Keratinocyte (primary cell): ENCODE measurements at regions not wholly inside any gene's neighbourhood (a gene's known extent, or its start where the extent isn't known, plus 50 kb on each side); places are given as distances from the start of the nearest gene placed in this dataset.

Experiments
- DNase-seq: peaks from one replicate; pipeline ENCODE4 v3.0.0-alpha.2; 2011; ENCODE audit warnings: low read depth, missing footprints, low spot score
- FAIRE-seq: peaks from 2 replicates; lab custom pipeline; 2011; peaks lifted over from hg19 to GRCh38; lab: Jason Lieb, UNC
- H2AFZ ChIP-seq: 2 replicates; pipeline ENCODE4 v1.6.0; 2012; ENCODE audit warnings: low read length, control low read depth, inconsistent platforms; ENCODE audit not compliant: control insufficient read depth
- H3K27ac ChIP-seq: 2 replicates; pipeline ENCODE4 v1.5.1; 2011; ENCODE audit warnings: low read length; ENCODE audit not compliant: control insufficient read depth, insufficient read depth
- H3K27me3 ChIP-seq: 3 replicates; pipeline ENCODE4 v1.6.0; 2011; ENCODE audit warnings: low read length; ENCODE audit not compliant: control insufficient read depth, insufficient read depth; ENCODE audit errors: extremely low read depth
- H3K36me3 ChIP-seq, 2 experiments: 2 replicates in 1 of 2; 3 replicates in 1 of 2; pipeline ENCODE4 v1.5.1; 2011; ENCODE audit warnings: low read length in 2 of 2, mild to moderate bottlenecking in 1 of 2; ENCODE audit not compliant: control insufficient read depth in 2 of 2, insufficient read depth in 2 of 2; ENCODE audit errors: extremely low read depth in 1 of 2
- H3K4me1 ChIP-seq: 3 replicates; pipeline ENCODE4 v1.5.1; 2011; ENCODE audit warnings: low read length; ENCODE audit not compliant: control insufficient read depth, insufficient read depth; ENCODE audit errors: extremely low read depth
- H3K4me2 ChIP-seq: 3 replicates; pipeline ENCODE4 v1.6.0; 2011; ENCODE audit warnings: low read depth, low read length; ENCODE audit not compliant: control insufficient read depth, insufficient read depth; ENCODE audit errors: extremely low read depth
- H3K4me3 ChIP-seq, 3 experiments: fragments of 200-600 bp in 1 of 3; sonication (generic) in 1 of 3; 2 replicates in 2 of 3; 3 replicates in 1 of 3; pipeline ENCODE4 v1.5.1; 2011 to 2016; ENCODE audit warnings: low read length in 3 of 3, mild to moderate bottlenecking in 3 of 3, control low read depth in 2 of 3, inconsistent platforms in 1 of 3, low read depth in 1 of 3, mixed read lengths in 1 of 3, mixed run types in 1 of 3, moderate library complexity in 1 of 3; ENCODE audit not compliant: control insufficient read depth in 2 of 3, insufficient read depth in 2 of 3; ENCODE audit errors: extremely low read depth in 1 of 3
- H3K79me2 ChIP-seq: 2 replicates; pipeline ENCODE4 v1.6.0; 2012; ENCODE audit warnings: low read length; ENCODE audit not compliant: control insufficient read depth, insufficient read depth
- H3K9ac ChIP-seq: 3 replicates; pipeline ENCODE4 v1.6.0; 2011; ENCODE audit warnings: low read length; ENCODE audit not compliant: control insufficient read depth, insufficient read depth; ENCODE audit errors: extremely low read depth
- H3K9me1 ChIP-seq: 3 replicates; pipeline ENCODE4 v1.6.0; 2011; ENCODE audit warnings: low read length; ENCODE audit not compliant: control insufficient read depth, insufficient read depth; ENCODE audit errors: extremely low read depth
- H3K9me3 ChIP-seq: 2 replicates; pipeline ENCODE4 v1.5.1; 2012; ENCODE audit warnings: low read depth, low read length; ENCODE audit not compliant: control insufficient read depth
- H4K20me1 ChIP-seq: 3 replicates; pipeline ENCODE4 v1.6.0; 2011; ENCODE audit warnings: low read length; ENCODE audit not compliant: control insufficient read depth, insufficient read depth; ENCODE audit errors: extremely low read depth
- EZH2 ChIP-seq: IDR thresholded peaks from one replicate; pipeline ENCODE4 v1.6.1; 2012; ENCODE audit warnings: inconsistent platforms, mild to moderate bottlenecking, low read length, moderate library complexity
- dilution Hi-C: fragments of 300-500 bp; cut with MboI; formaldehyde crosslinking; loops from one replicate; pipeline ENCODE4 v1.7.0; 2020; ENCODE audit warnings: low sequenced_read_pairs; ENCODE audit not compliant: extremely low pct_ligation_motif_present
- TF ChIP-seq, protein P1 (sequence below), 3 experiments: IDR thresholded peaks in 1 of 3; conservative IDR thresholded peaks in 1 of 3; optimal IDR thresholded peaks in 1 of 3; 2 replicates in 2 of 3; 3 replicates in 1 of 3; pipeline versions ENCODE3 to v1.5.1; 2011; ENCODE audit warnings: low read length in 3 of 3, mild to moderate bottlenecking in 3 of 3, moderate library complexity in 2 of 3, control low read depth in 1 of 3, inconsistent platforms in 1 of 3; ENCODE audit not compliant: insufficient read depth in 2 of 3; ENCODE audit errors: extremely low read depth in 1 of 3

DNA sequence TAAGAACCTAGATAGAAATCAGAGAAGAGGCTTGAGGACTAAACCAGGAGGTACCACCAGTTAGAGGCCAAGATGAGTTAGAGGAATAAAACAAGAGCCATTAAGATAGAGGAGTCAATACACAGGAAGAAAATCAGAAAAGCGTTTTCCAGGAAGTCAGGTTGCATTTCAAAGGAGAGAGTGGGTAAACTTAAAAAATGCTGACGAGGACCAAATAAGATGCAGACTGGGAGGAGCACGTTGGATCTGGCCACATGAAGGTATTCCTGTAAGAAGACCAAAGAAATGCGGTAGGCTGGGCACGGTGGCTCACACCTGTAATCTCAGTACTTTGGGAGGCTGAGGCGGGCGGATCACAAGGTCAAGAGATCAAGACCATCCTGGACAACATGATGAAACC is 533.1 kb upstream of the TENM3 start:
- Histone ChIP-seq H3K79me2 (no peaks in the 10 kb centered on the region), H2AFZ (no peak overlapping the region), H3K9ac (no peak overlapping the region), H3K27ac (no peak overlapping the region), H3K9me1 (no peaks in the 10 kb centered on the region), H3K9me3 (no peaks in the 10 kb centered on the region), H3K4me1 (no peaks in the 10 kb centered on the region), H3K36me3 (no peaks in the 10 kb centered on the region), H4K20me1 (no peaks in the 10 kb centered on the region), H3K27me3 (no peaks in the 10 kb centered on the region), H3K4me2 (no peak overlapping the region), H3K4me3 (no peak overlapping the region)
- DNase-seq (no peak), FAIRE-seq (no peak)
- no peak for TF ChIP-seq EZH2
- dilution Hi-C loops = no loop called here

GRCh38 chr4:181711387-181711786 is 531.8 kb upstream of the TENM3 start:
- dilution Hi-C loops = no loop called here
- Histone ChIP-seq H3K4me2 (no peak overlapping the region), H3K4me1 (no peaks in the 10 kb centered on the region), H2AFZ (no peak overlapping the region), H3K4me3 (no peak overlapping the region), H4K20me1 (no peaks in the 10 kb centered on the region), H3K9ac (no peak overlapping the region), H3K9me1 (no peaks in the 10 kb centered on the region), H3K79me2 (no peaks in the 10 kb centered on the region), H3K27ac (no peak overlapping the region), H3K27me3 (no peaks in the 10 kb centered on the region), H3K36me3 (no peaks in the 10 kb centered on the region), H3K9me3 (no peaks in the 10 kb centered on the region)
- no peak for TF ChIP-seq EZH2
- TF ChIP-seq, protein P1, sequence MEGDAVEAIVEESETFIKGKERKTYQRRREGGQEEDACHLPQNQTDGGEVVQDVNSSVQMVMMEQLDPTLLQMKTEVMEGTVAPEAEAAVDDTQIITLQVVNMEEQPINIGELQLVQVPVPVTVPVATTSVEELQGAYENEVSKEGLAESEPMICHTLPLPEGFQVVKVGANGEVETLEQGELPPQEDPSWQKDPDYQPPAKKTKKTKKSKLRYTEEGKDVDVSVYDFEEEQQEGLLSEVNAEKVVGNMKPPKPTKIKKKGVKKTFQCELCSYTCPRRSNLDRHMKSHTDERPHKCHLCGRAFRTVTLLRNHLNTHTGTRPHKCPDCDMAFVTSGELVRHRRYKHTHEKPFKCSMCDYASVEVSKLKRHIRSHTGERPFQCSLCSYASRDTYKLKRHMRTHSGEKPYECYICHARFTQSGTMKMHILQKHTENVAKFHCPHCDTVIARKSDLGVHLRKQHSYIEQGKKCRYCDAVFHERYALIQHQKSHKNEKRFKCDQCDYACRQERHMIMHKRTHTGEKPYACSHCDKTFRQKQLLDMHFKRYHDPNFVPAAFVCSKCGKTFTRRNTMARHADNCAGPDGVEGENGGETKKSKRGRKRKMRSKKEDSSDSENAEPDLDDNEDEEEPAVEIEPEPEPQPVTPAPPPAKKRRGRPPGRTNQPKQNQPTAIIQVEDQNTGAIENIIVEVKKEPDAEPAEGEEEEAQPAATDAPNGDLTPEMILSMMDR (optimal IDR thresholded peaks at IDR 0.05 in 1 of 3, IDR thresholded peaks at IDR 0.05 in 1 of 3, conservative IDR thresholded peaks at IDR 0.05 in 1 of 3; ENCODE audit: extremely low read depth in 1 of 3, insufficient read depth in 2 of 3, low read length in 3 of 3) = no peak
- FAIRE-seq = no peak
- no peak for DNase-seq

GRCh38 chr4:181728305-181728966 is 514.8 kb upstream of the TENM3 start:
- Histone ChIP-seq H3K36me3 (no peaks in the 10 kb centered on the region), H3K4me1 (no peaks in the 10 kb centered on the region), H4K20me1 (no peaks in the 10 kb centered on the region), H3K9me3 (no peaks in the 10 kb centered on the region), H3K4me2 (no peak overlapping the region), H3K79me2 (no peaks in the 10 kb centered on the region), H2AFZ (no peak overlapping the region), H3K27me3 (no peaks in the 10 kb centered on the region), H3K4me3 (no peak overlapping the region), H3K9me1 (no peaks in the 10 kb centered on the region), H3K27ac (no peak overlapping the region), H3K9ac (no peak overlapping the region)
- TF ChIP-seq EZH2 = no peak
- TF ChIP-seq, protein P1 (optimal IDR thresholded peaks at IDR 0.05 in 1 of 3, IDR thresholded peaks at IDR 0.05 in 1 of 3, conservative IDR thresholded peaks at IDR 0.05 in 1 of 3; ENCODE audit: extremely low read depth in 1 of 3, insufficient read depth in 2 of 3, low read length in 3 of 3) = no peak
- DNase-seq (no peak), FAIRE-seq (no peak)
- dilution Hi-C loops = no loop called here
